HCT116 (cell line): ENCODE measurements at regions not wholly inside any gene's neighbourhood (a gene's known extent, or its start where the extent isn't known, plus 50 kb on each side); places are given as distances from the start of the nearest gene placed in this dataset.

Source experiments
- ATAC-seq: fragments of 200-7000 bp; cut with Tn5 transposase; 2 replicates; pipeline ENCODE4 v1.9.1; 2020; ENCODE audit warnings: mild to moderate bottlenecking, moderate library complexity
- BruUV-seq: library from RNA; stranded (reverse); fragments of 400-500 nt; replicated peaks from 2 replicates; lab custom pipeline; 2021; lab: Mats Ljungman, UMichigan
- CTCF ChIA-PET: fragments of 300-600 bp; sonication (Branson Sonifier 250); formaldehyde crosslinking; loops from one replicate; lab custom pipeline; 2021; ENCODE audit warnings: antibody characterized with exemption; lab: Charles Lee
- POLR2A ChIA-PET: fragments of 300-600, 350-600 bp; sonication (Branson Sonifier 250); formaldehyde crosslinking; loops from one replicate; lab custom pipeline; 2021; ENCODE audit warnings: antibody characterized with exemption; lab: Charles Lee
- RAD21 ChIA-PET, 2 experiments: fragments of 300-600 bp; sonication (Branson Sonifier 250); formaldehyde crosslinking; loops; one replicate each; lab custom pipeline; 2023; ENCODE audit warnings: low total read pairs in 2 of 2; ENCODE audit not compliant: uncharacterized antibody in 2 of 2, unreplicated experiment in 2 of 2, low non-redundant PET in 1 of 2; lab: Charles Lee
- DNase-seq: peaks from one replicate; pipeline ENCODE4 v3.0.0-alpha.2; 2010; ENCODE audit warnings: low read depth, low spot score
- H2AFZ ChIP-seq: fragments of 200-600 bp; shearing (Covaris generic), sonication (generic); 2 replicates; pipeline ENCODE4 v1.6.1; 2017; ENCODE audit warnings: low read depth, mixed run types, mixed read lengths, antibody characterized with exemption, low read length; ENCODE audit not compliant: poor library complexity, severe bottlenecking
- H3K27ac ChIP-seq: 2 replicates; pipeline ENCODE4 v1.5.1; 2012; ENCODE audit warnings: low read depth, low read length
- H3K27me3 ChIP-seq: fragments of 200-600 bp; sonication (generic); 2 replicates; pipeline ENCODE4 v1.6.1; 2016; ENCODE audit warnings: mixed run types, low read length, mixed read lengths; ENCODE audit not compliant: insufficient read depth
- H3K36me3 ChIP-seq, 2 experiments: fragments of 200-500 bp in 1 of 2; fragments of 200-600 bp in 1 of 2; sonication (Bioruptor generic) in 1 of 2; sonication (generic) in 1 of 2; 2 replicates each; pipeline versions ENCODE4 v1.5.1 to v1.6.1; 2014 to 2016; ENCODE audit warnings: low read length in 2 of 2, inconsistent platforms in 1 of 2, mixed read lengths in 1 of 2, mixed run types in 1 of 2; ENCODE audit not compliant: insufficient read depth in 2 of 2, control insufficient read depth in 1 of 2
- H3K4me1 ChIP-seq, 2 experiments: fragments of 200-600 bp in 1 of 2; sonication (generic) in 1 of 2; 2 replicates each; pipeline versions ENCODE4 v1.5.1 to v1.6.1; 2012 to 2017; ENCODE audit warnings: low read length in 2 of 2, inconsistent platforms in 1 of 2, mild to moderate bottlenecking in 1 of 2, mixed read lengths in 1 of 2, mixed run types in 1 of 2, moderate library complexity in 1 of 2; ENCODE audit not compliant: insufficient read depth in 2 of 2, control insufficient read depth in 1 of 2
- H3K4me2 ChIP-seq: fragments of 200-600 bp; sonication (generic); 2 replicates; pipeline ENCODE4 v1.6.1; 2017; ENCODE audit warnings: mixed run types, low read length, mixed read lengths
- H3K4me3 ChIP-seq, 2 experiments: fragments of 200-600 bp in 1 of 2; sonication (generic) in 1 of 2; replicated peaks in 1 of 2; 2 replicates each; pipeline ENCODE4 v1.5.1; 2011 to 2016; ENCODE audit warnings: low read length in 2 of 2, control low read depth in 1 of 2, low read depth in 1 of 2, mild to moderate bottlenecking in 1 of 2, mixed read lengths in 1 of 2, mixed run types in 1 of 2
- H3K79me2 ChIP-seq: fragments of 200-600 bp; sonication (generic); 2 replicates; pipeline ENCODE4 v1.6.1; 2017; ENCODE audit warnings: mild to moderate bottlenecking, mixed run types, low read length, moderate library complexity, mixed read lengths; ENCODE audit not compliant: insufficient read depth
- H3K9ac ChIP-seq: fragments of 200-600 bp; sonication (generic); 2 replicates; pipeline ENCODE4 v1.6.1; 2016; ENCODE audit warnings: low read length, mixed read lengths
- H3K9me2 ChIP-seq: fragments of 200-600 bp; sonication (generic), shearing (Covaris generic); 2 replicates; pipeline ENCODE4 v1.6.1; 2017; ENCODE audit warnings: mixed run types, mild to moderate bottlenecking, moderate library complexity; ENCODE audit not compliant: insufficient read depth
- H3K9me3 ChIP-seq, 2 experiments: fragments of 200-500 bp in 1 of 2; fragments of 200-600 bp in 1 of 2; sonication (Bioruptor generic) in 1 of 2; sonication (generic) in 1 of 2; 2 replicates each; pipeline ENCODE4 v1.6.1; 2014 to 2017; ENCODE audit warnings: low read length in 2 of 2, mixed read lengths in 2 of 2, inconsistent platforms in 1 of 2, low read depth in 1 of 2, mild to moderate bottlenecking in 1 of 2, mixed run types in 1 of 2, moderate library complexity in 1 of 2; ENCODE audit not compliant: control insufficient read depth in 1 of 2, insufficient read depth in 1 of 2
- H4K20me1 ChIP-seq: fragments of 200-600 bp; sonication (generic), shearing (Covaris generic); 2 replicates; pipeline ENCODE4 v1.6.1; 2017; ENCODE audit warnings: mixed run types, mild to moderate bottlenecking, moderate library complexity; ENCODE audit not compliant: insufficient read depth
- CBX3 ChIP-seq: IDR thresholded peaks from 2 replicates; pipeline ENCODE4 v1.6.1; 2012; ENCODE audit warnings: low read depth
- CEBPB ChIP-seq: IDR thresholded peaks from 2 replicates; pipeline ENCODE4 v1.6.1; 2012; ENCODE audit warnings: low read depth
- EZH2phosphoT487 ChIP-seq: fragments of 200-600 bp; IDR thresholded peaks from 2 replicates; pipeline ENCODE4 v1.6.1; 2018; ENCODE audit warnings: antibody characterized with exemption, borderline replicate concordance
- JUND ChIP-seq: IDR thresholded peaks from 2 replicates; pipeline ENCODE4 v1.6.1; 2012
- MAX ChIP-seq: IDR thresholded peaks from 2 replicates; pipeline ENCODE4 v1.6.1; 2012
- POLR2A ChIP-seq: IDR thresholded peaks from 2 replicates; pipeline ENCODE4 v1.7.0; 2011; ENCODE audit warnings: borderline replicate concordance; ENCODE audit not compliant: insufficient read depth, insufficient read length; ENCODE audit errors: extremely low read depth
- POLR2AphosphoS5 ChIP-seq: IDR thresholded peaks from 2 replicates; pipeline ENCODE4 v1.6.1; 2011; ENCODE audit warnings: mild to moderate bottlenecking, low read depth, low read length, moderate library complexity
- RAD21 ChIP-seq: IDR thresholded peaks from 2 replicates; pipeline ENCODE4 v1.6.1; 2012; ENCODE audit warnings: low read depth, mild to moderate bottlenecking
- SP1 ChIP-seq: IDR thresholded peaks from 2 replicates; pipeline ENCODE4 v1.6.1; 2012; ENCODE audit warnings: low read depth
- SRF ChIP-seq: IDR thresholded peaks from 2 replicates; pipeline ENCODE4 v1.6.1; 2012; ENCODE audit warnings: low read depth
- TCF7L2 ChIP-seq: IDR thresholded peaks from 2 replicates; pipeline ENCODE4 v1.7.0; 2011; ENCODE audit warnings: borderline replicate concordance, inconsistent platforms; ENCODE audit not compliant: insufficient read depth, insufficient read length; ENCODE audit errors: extremely low read depth
- YY1 ChIP-seq: IDR thresholded peaks from 2 replicates; pipeline ENCODE4 v1.6.1; 2011; ENCODE audit warnings: low read length, low read depth, moderate library complexity, mild to moderate bottlenecking; ENCODE audit not compliant: insufficient replicate concordance; ENCODE audit errors: extremely low read depth
- ZBTB33 ChIP-seq: IDR thresholded peaks from 2 replicates; pipeline ENCODE4 v1.6.1; 2011; ENCODE audit warnings: mild to moderate bottlenecking, low read length, moderate library complexity; ENCODE audit not compliant: insufficient replicate concordance; ENCODE audit errors: extremely low read depth
- ZNF274 ChIP-seq: fragments of 200-500 bp; sonication (Bioruptor generic); IDR thresholded peaks from 2 replicates; pipeline ENCODE4 v1.6.1; 2014; ENCODE audit warnings: mild to moderate bottlenecking, low read depth, low read length, inconsistent platforms
- intact Hi-C: fragments of 100-400 bp; cut with micrococcal nuclease; formaldehyde crosslinking; loops from 2 replicates; pipeline ENCODE4 v1.10.0; 2022
- TF ChIP-seq, protein P1 (sequence below), 3 experiments: fragments of 200-600 bp in 1 of 3; sonication (generic) in 1 of 3; IDR thresholded peaks in 2 of 3; conservative IDR thresholded peaks in 1 of 3; 2 replicates each; pipeline ENCODE4 v1.5.1; 2012 to 2017; ENCODE audit warnings: low read depth in 2 of 3, low read length in 2 of 3, antibody characterized with exemption in 1 of 3, borderline replicate concordance in 1 of 3, control low read depth in 1 of 3, mild to moderate bottlenecking in 1 of 3, mixed read lengths in 1 of 3, mixed run types in 1 of 3, moderate library complexity in 1 of 3; ENCODE audit not compliant: insufficient read depth in 1 of 3
- TF ChIP-seq, protein P2 (sequence below): IDR thresholded peaks from 2 replicates; pipeline ENCODE4 v1.6.1; 2012; ENCODE audit warnings: low read depth

DNA sequence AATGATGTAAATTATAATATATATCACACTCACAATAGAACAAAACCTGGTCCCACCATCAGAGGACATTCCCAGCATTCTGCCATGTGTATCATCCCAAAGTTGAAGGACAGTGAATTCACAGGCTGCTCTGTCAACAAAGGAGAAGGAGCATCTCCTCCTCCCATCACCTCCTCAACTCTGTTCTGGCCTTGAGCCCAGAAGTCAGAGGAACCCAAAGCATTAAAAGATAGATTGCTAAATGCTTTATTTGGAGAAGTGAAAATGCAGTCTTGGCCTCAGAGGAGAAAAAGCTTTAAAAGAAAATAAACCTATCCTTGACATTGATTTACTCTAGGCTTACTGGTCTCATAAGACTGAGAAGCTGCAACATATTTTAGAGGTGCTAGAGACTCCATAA, 268.8 kb upstream of the RASGEF1B start:
- no peaks in the 10 kb centered on the region for H3K9me3 ChIP-seq
- no peak overlapping the region for H3K4me2 ChIP-seq
- H4K20me1 ChIP-seq = no peaks in the 10 kb centered on the region
- no peak for TF ChIP-seq TCF7L2
- no peak for TF ChIP-seq RAD21
- TF ChIP-seq ZNF274 = no peak
- no peak for TF ChIP-seq POLR2AphosphoS5
- no peak for TF ChIP-seq JUND
- no peak for TF ChIP-seq POLR2A
- TF ChIP-seq EZH2phosphoT487 = no peak
- TF ChIP-seq ZBTB33 = no peak
- TF ChIP-seq, protein P1, sequence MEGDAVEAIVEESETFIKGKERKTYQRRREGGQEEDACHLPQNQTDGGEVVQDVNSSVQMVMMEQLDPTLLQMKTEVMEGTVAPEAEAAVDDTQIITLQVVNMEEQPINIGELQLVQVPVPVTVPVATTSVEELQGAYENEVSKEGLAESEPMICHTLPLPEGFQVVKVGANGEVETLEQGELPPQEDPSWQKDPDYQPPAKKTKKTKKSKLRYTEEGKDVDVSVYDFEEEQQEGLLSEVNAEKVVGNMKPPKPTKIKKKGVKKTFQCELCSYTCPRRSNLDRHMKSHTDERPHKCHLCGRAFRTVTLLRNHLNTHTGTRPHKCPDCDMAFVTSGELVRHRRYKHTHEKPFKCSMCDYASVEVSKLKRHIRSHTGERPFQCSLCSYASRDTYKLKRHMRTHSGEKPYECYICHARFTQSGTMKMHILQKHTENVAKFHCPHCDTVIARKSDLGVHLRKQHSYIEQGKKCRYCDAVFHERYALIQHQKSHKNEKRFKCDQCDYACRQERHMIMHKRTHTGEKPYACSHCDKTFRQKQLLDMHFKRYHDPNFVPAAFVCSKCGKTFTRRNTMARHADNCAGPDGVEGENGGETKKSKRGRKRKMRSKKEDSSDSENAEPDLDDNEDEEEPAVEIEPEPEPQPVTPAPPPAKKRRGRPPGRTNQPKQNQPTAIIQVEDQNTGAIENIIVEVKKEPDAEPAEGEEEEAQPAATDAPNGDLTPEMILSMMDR (IDR thresholded peaks at IDR 0.05 in 2 of 3, conservative IDR thresholded peaks at IDR 0.05 in 1 of 3; ENCODE audit: borderline replicate concordance in 1 of 3, insufficient read depth in 1 of 3, low read depth in 2 of 3, low read length in 2 of 3) = no peak
- no peak for TF ChIP-seq CBX3
- TF ChIP-seq CEBPB = no peak
- no peak for TF ChIP-seq YY1
- TF ChIP-seq, protein P2, sequence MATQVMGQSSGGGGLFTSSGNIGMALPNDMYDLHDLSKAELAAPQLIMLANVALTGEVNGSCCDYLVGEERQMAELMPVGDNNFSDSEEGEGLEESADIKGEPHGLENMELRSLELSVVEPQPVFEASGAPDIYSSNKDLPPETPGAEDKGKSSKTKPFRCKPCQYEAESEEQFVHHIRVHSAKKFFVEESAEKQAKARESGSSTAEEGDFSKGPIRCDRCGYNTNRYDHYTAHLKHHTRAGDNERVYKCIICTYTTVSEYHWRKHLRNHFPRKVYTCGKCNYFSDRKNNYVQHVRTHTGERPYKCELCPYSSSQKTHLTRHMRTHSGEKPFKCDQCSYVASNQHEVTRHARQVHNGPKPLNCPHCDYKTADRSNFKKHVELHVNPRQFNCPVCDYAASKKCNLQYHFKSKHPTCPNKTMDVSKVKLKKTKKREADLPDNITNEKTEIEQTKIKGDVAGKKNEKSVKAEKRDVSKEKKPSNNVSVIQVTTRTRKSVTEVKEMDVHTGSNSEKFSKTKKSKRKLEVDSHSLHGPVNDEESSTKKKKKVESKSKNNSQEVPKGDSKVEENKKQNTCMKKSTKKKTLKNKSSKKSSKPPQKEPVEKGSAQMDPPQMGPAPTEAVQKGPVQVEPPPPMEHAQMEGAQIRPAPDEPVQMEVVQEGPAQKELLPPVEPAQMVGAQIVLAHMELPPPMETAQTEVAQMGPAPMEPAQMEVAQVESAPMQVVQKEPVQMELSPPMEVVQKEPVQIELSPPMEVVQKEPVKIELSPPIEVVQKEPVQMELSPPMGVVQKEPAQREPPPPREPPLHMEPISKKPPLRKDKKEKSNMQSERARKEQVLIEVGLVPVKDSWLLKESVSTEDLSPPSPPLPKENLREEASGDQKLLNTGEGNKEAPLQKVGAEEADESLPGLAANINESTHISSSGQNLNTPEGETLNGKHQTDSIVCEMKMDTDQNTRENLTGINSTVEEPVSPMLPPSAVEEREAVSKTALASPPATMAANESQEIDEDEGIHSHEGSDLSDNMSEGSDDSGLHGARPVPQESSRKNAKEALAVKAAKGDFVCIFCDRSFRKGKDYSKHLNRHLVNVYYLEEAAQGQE = no peak
- TF ChIP-seq SRF = no peak
- TF ChIP-seq SP1 = no peak
- no peak for TF ChIP-seq MAX
- POLR2A ChIA-PET = no interaction called here
- DNase-seq = no peak
- H3K9me2 ChIP-seq = no peaks in the 10 kb centered on the region
- intact Hi-C loops = no loop called here
- CTCF ChIA-PET = no interaction called here
- no peaks in the 10 kb centered on the region for H3K4me1 ChIP-seq
- no peak overlapping the region for H3K27ac ChIP-seq
- no peaks in the 10 kb centered on the region for H3K79me2 ChIP-seq
- H3K36me3 ChIP-seq = no peaks in the 10 kb centered on the region
- no peak overlapping the region for H3K9ac ChIP-seq
- BruUV-seq = no TSS peak
- no peak overlapping the region for H3K4me3 ChIP-seq
- RAD21 ChIA-PET = no interaction called here
- ATAC-seq = no peak
- peaks cover 13% of the 10 kb centered on the region; the same call in 1 of the 2 replicates for H3K27me3 ChIP-seq
- no peak overlapping the region for H2AFZ ChIP-seq
